Lower leg skin (tissue), 4 donors: ENCODE measurements at regions not wholly inside any gene's neighbourhood (a gene's known extent, or its start where the extent isn't known, plus 50 kb on each side); places are given as distances from the start of the nearest gene placed in this dataset.

Experiments used
- DNase-seq, 2 donors: peaks; one replicate each; pipeline ENCODE4 v3.0.0-alpha.2; 2019; ENCODE audit warnings: low spot score in 2 of 2
- H3K4me3 ChIP-seq: fragments of 200-600 bp; sonication (generic); 2 replicates; pipeline ENCODE4 v1.5.1; 2017; ENCODE audit warnings: mild to moderate bottlenecking, low read depth; ENCODE audit not compliant: poor library complexity, severe bottlenecking
- POLR2A ChIP-seq, 2 donors: fragments of 450-650 bp; IDR thresholded peaks; one replicate each; pipeline ENCODE4 v1.6.1; 2016 to 2017; ENCODE audit warnings: antibody characterized with exemption in 2 of 2, mild to moderate bottlenecking in 1 of 2, moderate library complexity in 1 of 2
- WGBS, 2 donors: methylation state at CpG; one replicate each; pipeline ENCODE4 v1.1.5; 2018; 5-methylcytosine and 5-hydroxymethylcytosine counted together
- intact Hi-C: fragments of 100-400 bp; cut with DNase I; formaldehyde crosslinking; loops from one replicate; pipeline ENCODE4 v1.15.0; 2023; ENCODE audit warnings: low total_unique reads
- TF ChIP-seq, protein P1 (sequence below), 3 donors: fragments of 450-650 bp; IDR thresholded peaks; one replicate each; pipeline ENCODE4 v1.5.1; 2016; ENCODE audit warnings: antibody characterized with exemption in 3 of 3, mild to moderate bottlenecking in 3 of 3, moderate library complexity in 2 of 3

DNA sequence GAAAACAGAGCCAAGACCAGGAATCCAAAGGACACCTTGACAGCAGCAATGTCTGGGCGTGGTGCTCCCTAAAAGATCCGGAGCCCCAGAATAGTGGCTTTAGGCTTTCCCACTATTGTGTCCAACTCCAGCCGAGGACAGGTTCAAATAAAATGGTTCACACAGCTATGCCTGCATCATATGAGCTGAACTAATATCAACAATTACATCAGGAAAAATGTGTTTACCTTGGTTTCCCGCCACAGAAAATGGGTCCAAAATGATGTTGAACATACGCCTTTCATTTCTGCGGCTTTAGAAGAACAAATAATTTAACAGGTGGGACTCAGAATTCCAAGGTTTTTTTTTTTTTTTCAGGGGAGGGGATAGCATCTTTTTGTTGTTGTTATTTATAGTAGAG lies 93.6 kb downstream of the OSR1 start:
- intact Hi-C loops, result no loop called here
- WGBS, 2 donors, result 90 to 94% methylated on average over 6 of the region's 6 CpGs
- no peak for TF ChIP-seq POLR2A (IDR thresholded peaks at IDR 0.05)
- TF ChIP-seq, protein P1, sequence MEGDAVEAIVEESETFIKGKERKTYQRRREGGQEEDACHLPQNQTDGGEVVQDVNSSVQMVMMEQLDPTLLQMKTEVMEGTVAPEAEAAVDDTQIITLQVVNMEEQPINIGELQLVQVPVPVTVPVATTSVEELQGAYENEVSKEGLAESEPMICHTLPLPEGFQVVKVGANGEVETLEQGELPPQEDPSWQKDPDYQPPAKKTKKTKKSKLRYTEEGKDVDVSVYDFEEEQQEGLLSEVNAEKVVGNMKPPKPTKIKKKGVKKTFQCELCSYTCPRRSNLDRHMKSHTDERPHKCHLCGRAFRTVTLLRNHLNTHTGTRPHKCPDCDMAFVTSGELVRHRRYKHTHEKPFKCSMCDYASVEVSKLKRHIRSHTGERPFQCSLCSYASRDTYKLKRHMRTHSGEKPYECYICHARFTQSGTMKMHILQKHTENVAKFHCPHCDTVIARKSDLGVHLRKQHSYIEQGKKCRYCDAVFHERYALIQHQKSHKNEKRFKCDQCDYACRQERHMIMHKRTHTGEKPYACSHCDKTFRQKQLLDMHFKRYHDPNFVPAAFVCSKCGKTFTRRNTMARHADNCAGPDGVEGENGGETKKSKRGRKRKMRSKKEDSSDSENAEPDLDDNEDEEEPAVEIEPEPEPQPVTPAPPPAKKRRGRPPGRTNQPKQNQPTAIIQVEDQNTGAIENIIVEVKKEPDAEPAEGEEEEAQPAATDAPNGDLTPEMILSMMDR (IDR thresholded peaks at IDR 0.05), result no peak
- H3K4me3 ChIP-seq, result no peak overlapping the region
- DNase-seq, result no peak

DNA sequence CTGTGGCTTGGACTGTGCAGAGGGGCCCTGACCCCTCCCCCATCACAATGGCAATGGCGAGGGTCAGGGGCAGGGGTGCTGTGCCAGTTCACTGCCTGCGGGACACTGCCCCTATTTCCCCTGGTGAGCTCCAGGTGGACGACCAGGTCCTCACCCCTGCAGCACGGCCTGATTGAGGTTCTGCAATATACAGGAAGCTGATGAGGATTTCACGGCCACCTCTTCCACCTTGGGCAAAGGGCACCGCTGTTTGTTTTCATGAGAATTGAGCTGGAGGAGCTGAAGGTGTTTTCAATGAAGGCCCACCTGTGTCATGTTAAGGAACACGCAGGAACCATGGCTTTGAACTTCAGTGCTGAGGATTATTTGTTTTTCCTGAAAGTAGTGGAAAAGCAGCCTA lies 96.3 kb downstream of the OSR1 start:
- 92 to 96% methylated on average over 7 of the region's 7 CpGs for WGBS, 2 donors
- intact Hi-C loops, result no loop called here
- no peak for TF ChIP-seq POLR2A (IDR thresholded peaks at IDR 0.05)
- TF ChIP-seq, protein P1 (IDR thresholded peaks at IDR 0.05), result no peak
- DNase-seq, result no peak
- no peak overlapping the region for H3K4me3 ChIP-seq

DNA sequence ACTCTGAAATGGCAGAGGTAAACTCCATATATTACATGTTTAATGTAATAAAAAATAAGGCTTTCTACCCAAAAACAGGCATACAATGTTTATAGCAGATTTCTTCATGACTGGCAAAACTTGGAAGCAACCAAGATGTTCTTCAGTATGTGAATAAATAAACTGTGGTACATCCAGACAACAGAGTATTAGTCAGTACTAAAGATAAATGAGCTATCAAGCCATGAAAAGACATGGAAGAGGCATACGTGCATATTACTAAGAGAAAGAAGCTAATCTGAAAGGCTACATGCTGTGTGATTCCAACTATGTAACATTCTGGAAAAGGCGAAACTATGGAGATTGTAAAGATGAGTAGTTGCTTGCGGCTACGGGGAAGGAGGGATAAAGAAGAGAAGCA lies 97.4 kb downstream of the OSR1 start:
- TF ChIP-seq POLR2A (IDR thresholded peaks at IDR 0.05), result no peak
- TF ChIP-seq, protein P1 (IDR thresholded peaks at IDR 0.05), result no peak
- H3K4me3 ChIP-seq, result no peak overlapping the region
- DNase-seq, result no peak
- intact Hi-C loops, result no loop called here
- WGBS, 2 donors, result 91 to 94% methylated on average over 4 of the region's 4 CpGs

DNA sequence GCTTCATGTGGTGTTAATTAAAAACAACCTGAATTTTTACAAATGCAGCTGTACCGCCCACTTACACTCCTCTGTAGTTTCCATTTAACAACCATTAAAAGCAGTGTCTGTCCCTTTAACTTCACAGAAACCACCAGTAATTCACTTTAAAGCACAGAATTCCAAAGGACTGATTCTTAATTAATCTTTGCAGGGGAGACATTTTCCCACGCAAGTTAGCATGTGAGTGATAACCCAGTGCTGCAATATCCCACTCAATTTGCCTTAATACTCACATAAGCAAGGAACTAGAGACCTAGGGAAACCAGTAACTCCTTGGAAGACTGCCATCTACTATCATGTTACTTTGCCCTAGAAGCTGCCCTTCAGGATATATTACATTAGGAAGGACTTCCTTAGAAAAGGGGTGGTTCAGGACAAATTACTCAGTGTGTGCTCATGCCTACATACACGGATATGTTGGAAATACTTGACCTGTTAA lies 102.3 kb downstream of the OSR1 start:
- H3K4me3 ChIP-seq, result no peak overlapping the region
- WGBS, 2 donors, result 63 to 77% methylated on average over 3 of the region's 3 CpGs
- TF ChIP-seq, protein P1 (IDR thresholded peaks at IDR 0.05), result no peak
- TF ChIP-seq POLR2A (IDR thresholded peaks at IDR 0.05), result no peak
- intact Hi-C loops, result no loop called here
- no peak for DNase-seq

DNA sequence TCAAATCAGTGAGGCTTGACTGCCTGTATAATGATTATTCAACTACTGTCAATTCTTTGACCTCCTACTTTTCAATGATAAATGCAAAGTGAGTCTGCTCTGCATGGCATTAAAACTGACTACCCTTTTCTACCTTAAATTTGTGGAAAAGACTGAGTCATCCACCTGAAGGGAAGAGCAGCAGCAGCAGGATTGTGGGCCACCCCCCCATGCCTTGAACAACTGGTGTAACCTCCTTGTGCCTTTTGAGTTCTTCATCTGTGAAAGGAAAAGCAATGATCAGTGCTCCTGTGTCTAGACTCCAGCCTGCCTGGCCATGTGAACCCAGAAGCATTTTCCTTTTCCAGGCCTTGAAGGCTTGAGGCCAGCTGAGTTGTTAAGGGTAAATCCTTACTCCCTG lies 102.9 kb downstream of the OSR1 start:
- no peak overlapping the region for H3K4me3 ChIP-seq
- intact Hi-C loops, result no loop called here
- DNase-seq, result no peak
- TF ChIP-seq, protein P1 (IDR thresholded peaks at IDR 0.05), result no peak
- no peak for TF ChIP-seq POLR2A (IDR thresholded peaks at IDR 0.05)

DNA sequence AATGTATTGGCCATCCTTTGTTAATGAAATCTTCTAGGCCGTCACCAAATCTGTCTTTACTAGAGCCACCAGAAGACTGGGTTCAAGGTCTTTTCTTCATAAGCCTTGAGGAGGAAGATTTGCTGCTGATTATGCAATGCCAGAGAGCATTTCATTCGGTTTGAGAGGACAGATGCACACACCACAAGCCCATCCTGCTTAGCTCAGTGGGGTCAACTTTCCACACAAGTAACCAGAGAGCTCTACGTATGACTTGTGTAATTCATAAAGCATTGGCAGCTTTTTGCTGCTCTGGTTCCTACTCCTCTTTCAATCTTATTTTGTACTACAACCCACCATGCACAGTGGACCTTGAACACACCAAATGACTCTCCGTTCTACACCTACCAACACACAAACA lies 106.9 kb downstream of the OSR1 start:
- WGBS, 2 donors, result 86 to 88% methylated on average over 4 of the region's 4 CpGs
- DNase-seq, result no peak
- intact Hi-C loops, result no loop called here
- TF ChIP-seq POLR2A (IDR thresholded peaks at IDR 0.05), result no peak
- TF ChIP-seq, protein P1 (IDR thresholded peaks at IDR 0.05), result no peak
- no peak overlapping the region for H3K4me3 ChIP-seq
